Heart left ventricle (tissue), 16 donors: ENCODE measurements at regions not wholly inside any gene's neighbourhood (a gene's known extent, or its start where the extent isn't known, plus 50 kb on each side); places are given as distances from the start of the nearest gene placed in this dataset.

Experiments
- ATAC-seq, 4 donors: fragments of 200-7000 bp; cut with Tn5 transposase; one replicate each; pipeline ENCODE4 v1.9.1; 2020 to 2022; ENCODE audit warnings: moderate library complexity in 4 of 4, mild to moderate bottlenecking in 3 of 4, moderate number of reproducible peaks in 1 of 4
- DNase-seq, 5 donors: peaks; one replicate each; pipeline ENCODE4 v3.0.0-alpha.2; 2020
- H3K27ac ChIP-seq, 12 donors: fragments of 200-600 bp; sonication (generic) in 4 of 12; one replicate each; pipeline versions ENCODE4 v1.5.0 to v1.8.0; 2016 to 2022; ENCODE audit warnings: mild to moderate bottlenecking in 2 of 12
- H3K27me3 ChIP-seq, 9 donors: fragments of 200-600 bp; sonication (generic) in 2 of 9; one replicate each; pipeline versions ENCODE4 v1.5.1 to v1.8.0; 2016 to 2022; ENCODE audit warnings: mild to moderate bottlenecking in 3 of 9
- H3K36me3 ChIP-seq, 9 donors: fragments of 200-600 bp; sonication (generic) in 2 of 9; one replicate each; pipeline versions ENCODE4 v1.5.0 to v1.8.0; 2018 to 2022; ENCODE audit warnings: mild to moderate bottlenecking in 2 of 9
- H3K4me1 ChIP-seq, 12 donors: fragments of 200-600 bp; sonication (generic) in 4 of 12; one replicate each; pipeline versions ENCODE4 v1.5.0 to v1.8.0; 2016 to 2022; ENCODE audit warnings: mild to moderate bottlenecking in 3 of 12
- H3K4me3 ChIP-seq, 12 donors: fragments of 200-600 bp; sonication (generic) in 4 of 12; one replicate each; pipeline versions ENCODE4 v1.5.0 to v1.8.0; 2017 to 2022; ENCODE audit warnings: mild to moderate bottlenecking in 9 of 12, moderate library complexity in 4 of 12
- H3K9me3 ChIP-seq, 12 donors: fragments of 200-600 bp; sonication (generic) in 4 of 12; one replicate each; pipeline versions ENCODE4 v1.5.0 to v1.8.0; 2016 to 2022; ENCODE audit warnings: mild to moderate bottlenecking in 1 of 12
- POLR2A ChIP-seq, 2 donors: fragments of 450-650 bp; IDR thresholded peaks; one replicate each; pipeline ENCODE4 v1.6.1; 2017; ENCODE audit warnings: antibody characterized with exemption in 2 of 2, mild to moderate bottlenecking in 2 of 2, moderate library complexity in 2 of 2
- WGBS, 4 donors: extraction: QIAGEN DNeasy Blood & Tissue Kit in 2 of 4; methylation state at CpG; one replicate each; pipeline versions ENCODE4 v1.1.5 to v1.1.7; 2013 to 2018; 5-methylcytosine and 5-hydroxymethylcytosine counted together
- intact Hi-C, 10 donors: fragments of 100-400 bp; cut with DNase I; formaldehyde crosslinking; loops; one replicate each; pipeline versions ENCODE4 v1.11.1 to v1.14.2; 2022
- TF ChIP-seq, protein P1 (sequence below), 12 donors: fragments of 200-600 bp; sonication (generic) in 4 of 12; IDR thresholded peaks; one replicate each; pipeline versions ENCODE4 v1.5.0 to v1.8.0; 2018 to 2022; ENCODE audit warnings: antibody characterized with exemption in 12 of 12, mild to moderate bottlenecking in 5 of 12
- donor health status: ischemic (EF 13 %, LVEDD 7.1; RV severe dilation, severe dysfunction).
- donor health status: healthy with polysubstance abuse.
- donor health status: DM: no; HTN: yes; CAD: no.
- donor health status: DM: no; HTN: no; CAD: no.
- donor health status: ischemic (EF 25% LVEDD 6.9; RV normal size, moderate dysfunction).
- donor health status: ischemic (EF 25% LVEDD 5.7; RV mildly dilated, moderate dysfunction).
- donor health status: healthy.
- donor health status: DM: yes; HTN: yes; CAD: no.
- donor health status: ischemic (EF 35%, LVEDD 5.7; RV mildly dilated, moderate dysfunction).
- donor health status: nonischemic (EF 11% LVEDD 7.7; RV severe dilation, severe dysfunction).
- donor health status: DM: yes; HTN: yes; CAD: no.
- donor health status: PGD.
- donor health status: ischemic (EF 29% LVEDD 5.4; RV normal size, mild dysfunction).
- donor health status: nonischemic (EF 23%, LVEDD 6.1; RV moderate dilation, normal function).

DNA sequence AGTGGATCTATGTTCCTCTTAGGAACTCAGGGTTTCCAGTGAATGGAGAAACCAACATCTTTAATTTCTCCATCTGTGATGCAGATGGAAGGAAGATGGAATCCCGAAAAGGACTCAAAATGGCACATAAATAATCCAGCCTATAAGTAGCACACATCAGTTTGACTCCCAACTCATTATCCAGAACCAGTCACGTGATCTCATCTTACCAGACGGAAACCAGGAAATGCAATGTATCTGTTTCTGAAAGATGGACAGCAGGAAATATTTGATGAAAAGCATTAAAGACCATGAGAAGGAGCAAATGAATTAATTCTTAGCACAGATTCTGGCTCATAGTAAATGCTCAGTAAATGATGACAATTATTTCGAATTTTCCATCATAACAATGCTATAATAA, 443.1 kb upstream of the FMR1 start:
- intact Hi-C loops, result no loop called here
- H3K36me3 ChIP-seq, result no peaks in the 10 kb centered on the region
- no peak for ATAC-seq
- no peak overlapping the region for H3K27ac ChIP-seq
- H3K4me1 ChIP-seq, result no peaks in the 10 kb centered on the region
- no peak overlapping the region for H3K4me3 ChIP-seq
- no peaks in the 10 kb centered on the region for H3K27me3 ChIP-seq
- DNase-seq, result no peak
- WGBS, 4 donors, result 47 to 68% (median 55%) methylated on average over 4 of the region's 4 CpGs
- TF ChIP-seq, protein P1, sequence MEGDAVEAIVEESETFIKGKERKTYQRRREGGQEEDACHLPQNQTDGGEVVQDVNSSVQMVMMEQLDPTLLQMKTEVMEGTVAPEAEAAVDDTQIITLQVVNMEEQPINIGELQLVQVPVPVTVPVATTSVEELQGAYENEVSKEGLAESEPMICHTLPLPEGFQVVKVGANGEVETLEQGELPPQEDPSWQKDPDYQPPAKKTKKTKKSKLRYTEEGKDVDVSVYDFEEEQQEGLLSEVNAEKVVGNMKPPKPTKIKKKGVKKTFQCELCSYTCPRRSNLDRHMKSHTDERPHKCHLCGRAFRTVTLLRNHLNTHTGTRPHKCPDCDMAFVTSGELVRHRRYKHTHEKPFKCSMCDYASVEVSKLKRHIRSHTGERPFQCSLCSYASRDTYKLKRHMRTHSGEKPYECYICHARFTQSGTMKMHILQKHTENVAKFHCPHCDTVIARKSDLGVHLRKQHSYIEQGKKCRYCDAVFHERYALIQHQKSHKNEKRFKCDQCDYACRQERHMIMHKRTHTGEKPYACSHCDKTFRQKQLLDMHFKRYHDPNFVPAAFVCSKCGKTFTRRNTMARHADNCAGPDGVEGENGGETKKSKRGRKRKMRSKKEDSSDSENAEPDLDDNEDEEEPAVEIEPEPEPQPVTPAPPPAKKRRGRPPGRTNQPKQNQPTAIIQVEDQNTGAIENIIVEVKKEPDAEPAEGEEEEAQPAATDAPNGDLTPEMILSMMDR (IDR thresholded peaks at IDR 0.05), result no peak
- TF ChIP-seq POLR2A (IDR thresholded peaks at IDR 0.05), result no peak
- H3K9me3 ChIP-seq, result no peaks in the 10 kb centered on the region

DNA sequence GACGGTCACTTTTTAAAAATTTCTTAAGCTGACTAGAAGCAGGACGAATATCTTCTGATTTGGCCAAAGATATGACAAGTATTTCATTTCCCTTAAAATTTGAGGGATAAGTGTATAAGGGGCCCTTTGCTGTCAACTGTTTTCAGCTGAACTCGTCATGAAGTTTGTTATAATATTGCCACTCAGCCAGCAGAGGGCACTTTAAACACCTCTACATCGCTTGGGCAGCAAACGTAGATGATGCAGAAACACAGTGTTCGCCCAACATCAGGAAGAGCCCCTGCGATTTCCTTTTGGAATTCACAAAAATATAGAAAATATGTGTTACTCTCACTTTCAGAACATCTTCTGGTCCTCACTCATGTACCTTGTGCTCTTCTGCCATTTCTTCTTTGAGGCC, 435.7 kb upstream of the FMR1 start:
- intact Hi-C loops, result loop anchor here in 1 of 10 donors (5.0 kb wide), 1 partner anchor 71 kb away; no protein-coding TSS in a partner anchor
- Histone ChIP-seq H3K36me3 (no peaks in the 10 kb centered on the region), H3K9me3 (no peaks in the 10 kb centered on the region), H3K4me1 (no peaks in the 10 kb centered on the region), H3K27me3 (no peaks in the 10 kb centered on the region), H3K27ac (no peak overlapping the region), H3K4me3 (no peak overlapping the region)
- DNase-seq (no peak), ATAC-seq (no peak)
- 16 to 22% (median 19%) methylated on average over 7 of the region's 7 CpGs for WGBS, 4 donors
- TF ChIP-seq POLR2A (IDR thresholded peaks at IDR 0.05), result no peak
- TF ChIP-seq, protein P1 (IDR thresholded peaks at IDR 0.05), result peak in 5 of 12 donors; percentile 10 to 25 (median 18)

DNA sequence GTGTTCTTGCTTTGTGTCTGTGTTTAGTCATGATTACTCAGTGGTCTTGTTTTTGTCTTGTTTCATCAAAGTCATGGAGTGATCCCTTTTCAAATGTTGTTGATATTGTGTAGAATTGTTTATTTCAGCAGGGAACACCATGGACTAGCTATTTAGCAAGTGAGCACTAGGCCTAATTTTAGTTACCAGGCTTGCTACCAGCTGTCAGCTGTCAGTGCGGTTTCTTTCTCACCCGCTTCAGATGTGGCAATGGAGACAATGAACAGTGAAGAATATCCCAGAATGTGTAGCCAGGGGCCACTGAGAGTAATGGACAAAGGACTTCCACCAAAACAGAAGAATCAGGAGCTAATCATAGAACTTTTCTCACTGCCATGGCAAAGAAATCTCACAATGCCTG, 432.8 kb upstream of the FMR1 start:
- Histone ChIP-seq H3K4me1 (no peaks in the 10 kb centered on the region), H3K27ac (no peak overlapping the region), H3K9me3 (peaks cover 0 to 6% (median 0%) of the 10 kb centered on the region in 12 donors), H3K4me3 (no peak overlapping the region), H3K36me3 (no peaks in the 10 kb centered on the region), H3K27me3 (no peaks in the 10 kb centered on the region)
- WGBS, 4 donors, result 53 to 93% (median 68%) methylated on average over 2 of the region's 2 CpGs
- DNase-seq, result no peak
- no peak for TF ChIP-seq POLR2A (IDR thresholded peaks at IDR 0.05)
- TF ChIP-seq, protein P1 (IDR thresholded peaks at IDR 0.05), result no peak
- peak; percentile 64 to 80 (median 70) for ATAC-seq
- intact Hi-C loops, result loop anchor here in 1 of 10 donors (5.0 kb wide), 1 partner anchor 68 kb away; no protein-coding TSS in a partner anchor

DNA sequence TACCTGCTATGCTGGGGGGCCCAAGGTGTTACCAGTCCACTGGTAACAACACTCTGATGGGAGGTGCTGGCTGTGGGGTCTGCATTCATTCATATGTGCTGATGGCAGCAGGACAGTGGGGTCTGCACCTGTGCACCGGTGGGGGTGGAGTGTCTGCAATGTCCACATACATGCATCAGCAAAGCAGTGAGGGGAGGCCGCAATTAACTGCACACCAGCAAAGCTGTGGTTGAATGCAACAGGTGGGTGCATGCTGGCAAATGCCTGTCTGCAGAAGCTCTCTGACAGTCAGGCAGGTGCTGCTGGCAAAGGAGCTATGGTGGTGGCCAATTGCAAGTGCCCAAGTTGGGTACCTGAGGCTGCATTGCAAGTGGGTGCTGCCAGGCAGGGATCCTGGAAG, 426.5 kb upstream of the FMR1 start:
- TF ChIP-seq, protein P1 (IDR thresholded peaks at IDR 0.05), result no peak
- no peak for TF ChIP-seq POLR2A (IDR thresholded peaks at IDR 0.05)
- intact Hi-C loops, result no loop called here
- ATAC-seq, result no peak
- no peak overlapping the region for H3K27ac ChIP-seq
- no peaks in the 10 kb centered on the region for H3K36me3 ChIP-seq
- H3K4me3 ChIP-seq, result no peak overlapping the region
- H3K27me3 ChIP-seq, result no peaks in the 10 kb centered on the region
- DNase-seq, result peak in 2 of 5 donors; percentile 19 to 25
- H3K9me3 ChIP-seq, result peaks cover 0 to 6% (median 0%) of the 10 kb centered on the region in 12 donors
- WGBS, 4 donors, result 73 to 90% (median 83%) methylated on average over 2 of the region's 2 CpGs
- H3K4me1 ChIP-seq, result no peaks in the 10 kb centered on the region
